ENCODE measurements at regions not wholly inside any gene's neighbourhood (a gene's known extent, or its start where the extent isn't known, plus 50 kb on each side); places are given as distances from the start of the nearest gene placed in this dataset.

GRCh38 chr18:60162388-60162787 lies 210.2 kb downstream of the MC4R start:
- H3K9me3 ChIP-seq = no peaks in the 10 kb centered on the region
- DNase-seq (ENCODE audit: low spot score) (no peak), ATAC-seq (ENCODE audit: insufficient number of reproducible peaks, low FRiP score, low read depth) (no peak)
- no peak overlapping the region for H3K4me3 ChIP-seq
- no peaks in the 10 kb centered on the region for H3K36me3 ChIP-seq
- TF ChIP-seq, protein P1, sequence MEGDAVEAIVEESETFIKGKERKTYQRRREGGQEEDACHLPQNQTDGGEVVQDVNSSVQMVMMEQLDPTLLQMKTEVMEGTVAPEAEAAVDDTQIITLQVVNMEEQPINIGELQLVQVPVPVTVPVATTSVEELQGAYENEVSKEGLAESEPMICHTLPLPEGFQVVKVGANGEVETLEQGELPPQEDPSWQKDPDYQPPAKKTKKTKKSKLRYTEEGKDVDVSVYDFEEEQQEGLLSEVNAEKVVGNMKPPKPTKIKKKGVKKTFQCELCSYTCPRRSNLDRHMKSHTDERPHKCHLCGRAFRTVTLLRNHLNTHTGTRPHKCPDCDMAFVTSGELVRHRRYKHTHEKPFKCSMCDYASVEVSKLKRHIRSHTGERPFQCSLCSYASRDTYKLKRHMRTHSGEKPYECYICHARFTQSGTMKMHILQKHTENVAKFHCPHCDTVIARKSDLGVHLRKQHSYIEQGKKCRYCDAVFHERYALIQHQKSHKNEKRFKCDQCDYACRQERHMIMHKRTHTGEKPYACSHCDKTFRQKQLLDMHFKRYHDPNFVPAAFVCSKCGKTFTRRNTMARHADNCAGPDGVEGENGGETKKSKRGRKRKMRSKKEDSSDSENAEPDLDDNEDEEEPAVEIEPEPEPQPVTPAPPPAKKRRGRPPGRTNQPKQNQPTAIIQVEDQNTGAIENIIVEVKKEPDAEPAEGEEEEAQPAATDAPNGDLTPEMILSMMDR (IDR thresholded peaks at IDR 0.05) = no peak
- no peaks in the 10 kb centered on the region for H3K27me3 ChIP-seq (replicated peaks; ENCODE audit: insufficient read depth)
- no peak overlapping the region for H3K27ac ChIP-seq
- no peaks in the 10 kb centered on the region for H3K4me1 ChIP-seq (ENCODE audit: control insufficient read depth in 1 of 2, low read depth in 2 of 2)

DNA sequence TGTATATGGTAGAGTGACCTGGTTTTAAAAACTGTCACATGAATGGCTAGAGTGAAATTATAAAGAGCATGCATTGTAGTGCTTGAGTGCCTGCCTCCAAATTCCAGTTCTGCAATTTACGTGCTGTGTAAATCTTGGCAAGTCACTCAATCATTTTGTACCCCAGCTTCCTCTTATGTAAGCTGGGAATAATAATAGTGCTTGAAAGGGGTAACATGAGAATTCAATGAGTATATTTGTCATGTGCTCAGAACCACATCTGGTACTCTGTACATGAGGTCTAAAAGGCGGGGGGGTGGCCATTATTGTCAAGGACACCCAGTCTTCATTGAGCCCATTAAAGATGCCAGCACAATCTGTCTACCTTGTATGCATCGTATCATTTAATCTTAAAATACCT lies 214.8 kb downstream of the MC4R start:
- Histone ChIP-seq H3K27ac (no peak overlapping the region), H3K27me3 (replicated peaks; ENCODE audit: insufficient read depth) (no peaks in the 10 kb centered on the region), H3K9me3 (no peaks in the 10 kb centered on the region), H3K4me3 (no peak overlapping the region), H3K4me1 (ENCODE audit: control insufficient read depth in 1 of 2, low read depth in 2 of 2) (no peaks in the 10 kb centered on the region), H3K36me3 (no peaks in the 10 kb centered on the region)
- TF ChIP-seq, protein P1 (IDR thresholded peaks at IDR 0.05) = no peak
- ATAC-seq (ENCODE audit: insufficient number of reproducible peaks, low FRiP score, low read depth) (no peak), DNase-seq (ENCODE audit: low spot score) (no peak)

DNA sequence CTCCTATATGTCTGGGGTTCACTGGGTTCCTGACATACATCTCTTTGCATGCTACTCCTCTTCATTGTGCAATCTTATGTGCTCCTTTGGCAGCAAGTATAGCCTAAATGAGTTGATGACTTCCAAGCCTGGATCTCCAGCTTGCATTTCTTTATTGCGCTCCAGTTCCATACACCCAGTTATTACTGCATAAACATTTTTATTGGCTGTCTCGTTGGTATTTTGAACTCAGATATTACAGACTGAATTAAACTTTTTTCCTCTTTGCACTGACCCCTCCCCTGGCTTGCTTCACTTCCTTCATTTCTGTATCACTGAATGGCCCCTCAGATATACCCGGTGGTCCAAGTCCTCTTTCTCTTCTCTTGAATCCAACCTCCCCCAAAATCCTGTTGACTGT lies 219.2 kb downstream of the MC4R start:
- TF ChIP-seq, protein P1 (IDR thresholded peaks at IDR 0.05) = no peak

GRCh38 chr18:60149316-60149715 lies 223.3 kb downstream of the MC4R start:
- Histone ChIP-seq H3K9me3 (no peaks in the 10 kb centered on the region), H3K27me3 (replicated peaks; ENCODE audit: insufficient read depth) (no peaks in the 10 kb centered on the region), H3K4me1 (ENCODE audit: control insufficient read depth in 1 of 2, low read depth in 2 of 2) (no peaks in the 10 kb centered on the region), H3K4me3 (no peak overlapping the region), H3K27ac (no peak overlapping the region), H3K36me3 (no peaks in the 10 kb centered on the region)
- TF ChIP-seq, protein P1 (IDR thresholded peaks at IDR 0.05) = no peak
- DNase-seq (ENCODE audit: low spot score) (no peak), ATAC-seq (ENCODE audit: insufficient number of reproducible peaks, low FRiP score, low read depth) (no peak)

More for the DNA sequence above, 219.2 kb downstream of the MC4R start:
- DNase-seq (ENCODE audit: low spot score) = no peak
- Histone ChIP-seq H3K27me3 (replicated peaks; ENCODE audit: insufficient read depth) (no peaks in the 10 kb centered on the region), H3K4me1 (ENCODE audit: control insufficient read depth in 1 of 2, low read depth in 2 of 2) (no peaks in the 10 kb centered on the region), H3K4me3 (no peak overlapping the region), H3K36me3 (no peaks in the 10 kb centered on the region), H3K27ac (no peak overlapping the region), H3K9me3 (no peaks in the 10 kb centered on the region)
- no peak for ATAC-seq (ENCODE audit: insufficient number of reproducible peaks, low FRiP score, low read depth)

- no peaks in the 10 kb centered on the region for H3K36me3 ChIP-seq
- no peaks in the 10 kb centered on the region for H3K4me1 ChIP-seq (ENCODE audit: control insufficient read depth in 1 of 2, low read depth in 2 of 2)
- no peaks in the 10 kb centered on the region for H3K27me3 ChIP-seq (replicated peaks; ENCODE audit: insufficient read depth)
- ATAC-seq (ENCODE audit: insufficient number of reproducible peaks, low FRiP score, low read depth) (no peak), DNase-seq (ENCODE audit: low spot score) (no peak)
- no peak overlapping the region for H3K27ac ChIP-seq
- TF ChIP-seq, protein P1 (IDR thresholded peaks at IDR 0.05) = no peak
- no peaks in the 10 kb centered on the region for H3K9me3 ChIP-seq
- no peak overlapping the region for H3K4me3 ChIP-seq
Measured at GRCh38 chr18:60147323-60147722, 225.3 kb downstream of the MC4R start.
